Lower leg skin (tissue), 4 donors: ENCODE measurements at regions not wholly inside any gene's neighbourhood (a gene's known extent, or its start where the extent isn't known, plus 50 kb on each side); places are given as distances from the start of the nearest gene placed in this dataset.

ENCODE experiments used
- DNase-seq, 2 donors: peaks; one replicate each; pipeline ENCODE4 v3.0.0-alpha.2; 2019; ENCODE audit warnings: low spot score in 2 of 2
- H3K4me3 ChIP-seq: fragments of 200-600 bp; sonication (generic); 2 replicates; pipeline ENCODE4 v1.5.1; 2017; ENCODE audit warnings: mild to moderate bottlenecking, low read depth; ENCODE audit not compliant: poor library complexity, severe bottlenecking
- POLR2A ChIP-seq, 2 donors: fragments of 450-650 bp; IDR thresholded peaks; one replicate each; pipeline ENCODE4 v1.6.1; 2016 to 2017; ENCODE audit warnings: antibody characterized with exemption in 2 of 2, mild to moderate bottlenecking in 1 of 2, moderate library complexity in 1 of 2
- WGBS, 2 donors: methylation state at CpG; one replicate each; pipeline ENCODE4 v1.1.5; 2018; 5-methylcytosine and 5-hydroxymethylcytosine counted together
- intact Hi-C: fragments of 100-400 bp; cut with DNase I; formaldehyde crosslinking; loops from one replicate; pipeline ENCODE4 v1.15.0; 2023; ENCODE audit warnings: low total_unique reads
- TF ChIP-seq, protein P1 (sequence below), 3 donors: fragments of 450-650 bp; IDR thresholded peaks; one replicate each; pipeline ENCODE4 v1.5.1; 2016; ENCODE audit warnings: antibody characterized with exemption in 3 of 3, mild to moderate bottlenecking in 3 of 3, moderate library complexity in 2 of 3

DNA sequence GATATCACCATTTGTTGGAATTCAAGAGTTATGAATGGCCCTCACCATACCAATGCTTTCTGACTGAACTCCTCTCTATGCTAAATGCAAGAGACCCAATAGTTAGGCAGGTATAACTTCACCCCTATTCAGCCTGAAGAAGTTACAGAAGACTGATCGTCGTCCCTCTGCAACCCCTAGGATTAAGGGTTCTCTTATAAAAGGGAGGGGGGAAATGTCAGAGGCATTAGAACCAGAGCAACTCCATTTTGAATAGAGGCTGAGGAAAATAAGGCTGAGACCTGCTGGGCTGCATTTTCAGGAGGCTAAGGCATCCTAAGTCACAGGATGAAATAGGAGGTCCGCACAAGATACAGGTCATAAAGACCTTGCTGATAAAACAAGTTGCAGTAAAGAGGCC lies 494.3 kb downstream of the SPRY1 start:
- no peak overlapping the region for H3K4me3 ChIP-seq
- TF ChIP-seq, protein P1, sequence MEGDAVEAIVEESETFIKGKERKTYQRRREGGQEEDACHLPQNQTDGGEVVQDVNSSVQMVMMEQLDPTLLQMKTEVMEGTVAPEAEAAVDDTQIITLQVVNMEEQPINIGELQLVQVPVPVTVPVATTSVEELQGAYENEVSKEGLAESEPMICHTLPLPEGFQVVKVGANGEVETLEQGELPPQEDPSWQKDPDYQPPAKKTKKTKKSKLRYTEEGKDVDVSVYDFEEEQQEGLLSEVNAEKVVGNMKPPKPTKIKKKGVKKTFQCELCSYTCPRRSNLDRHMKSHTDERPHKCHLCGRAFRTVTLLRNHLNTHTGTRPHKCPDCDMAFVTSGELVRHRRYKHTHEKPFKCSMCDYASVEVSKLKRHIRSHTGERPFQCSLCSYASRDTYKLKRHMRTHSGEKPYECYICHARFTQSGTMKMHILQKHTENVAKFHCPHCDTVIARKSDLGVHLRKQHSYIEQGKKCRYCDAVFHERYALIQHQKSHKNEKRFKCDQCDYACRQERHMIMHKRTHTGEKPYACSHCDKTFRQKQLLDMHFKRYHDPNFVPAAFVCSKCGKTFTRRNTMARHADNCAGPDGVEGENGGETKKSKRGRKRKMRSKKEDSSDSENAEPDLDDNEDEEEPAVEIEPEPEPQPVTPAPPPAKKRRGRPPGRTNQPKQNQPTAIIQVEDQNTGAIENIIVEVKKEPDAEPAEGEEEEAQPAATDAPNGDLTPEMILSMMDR (IDR thresholded peaks at IDR 0.05): no peak
- TF ChIP-seq POLR2A (IDR thresholded peaks at IDR 0.05): no peak
- intact Hi-C loops: no loop called here
- WGBS, 2 donors: 95 to 99% methylated on average over 3 of the region's 3 CpGs
- DNase-seq: no peak

DNA sequence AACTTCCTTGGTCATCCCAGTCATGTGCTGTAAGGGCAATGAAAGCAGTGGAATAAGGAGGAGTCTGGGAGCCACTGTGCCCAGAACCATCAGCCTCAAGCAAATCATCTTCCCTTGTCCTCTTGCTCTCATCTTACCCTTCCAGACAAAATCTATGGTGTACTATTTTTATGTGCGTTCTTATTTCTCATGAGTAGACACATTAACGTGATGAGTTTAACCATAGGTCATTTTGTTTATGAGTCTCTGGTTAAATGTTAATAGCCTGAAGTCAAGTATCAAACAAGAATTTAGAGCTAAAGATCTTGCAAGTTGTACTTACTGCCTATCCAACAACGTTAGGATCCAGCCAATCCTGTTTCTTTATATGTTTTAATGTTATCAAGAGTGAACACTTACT lies 495.3 kb downstream of the SPRY1 start:
- no peak for TF ChIP-seq POLR2A (IDR thresholded peaks at IDR 0.05)
- TF ChIP-seq, protein P1 (IDR thresholded peaks at IDR 0.05): no peak
- 61 to 66% methylated on average over 3 of the region's 3 CpGs for WGBS, 2 donors
- DNase-seq: no peak
- intact Hi-C loops: no loop called here
- H3K4me3 ChIP-seq: no peak overlapping the region

DNA sequence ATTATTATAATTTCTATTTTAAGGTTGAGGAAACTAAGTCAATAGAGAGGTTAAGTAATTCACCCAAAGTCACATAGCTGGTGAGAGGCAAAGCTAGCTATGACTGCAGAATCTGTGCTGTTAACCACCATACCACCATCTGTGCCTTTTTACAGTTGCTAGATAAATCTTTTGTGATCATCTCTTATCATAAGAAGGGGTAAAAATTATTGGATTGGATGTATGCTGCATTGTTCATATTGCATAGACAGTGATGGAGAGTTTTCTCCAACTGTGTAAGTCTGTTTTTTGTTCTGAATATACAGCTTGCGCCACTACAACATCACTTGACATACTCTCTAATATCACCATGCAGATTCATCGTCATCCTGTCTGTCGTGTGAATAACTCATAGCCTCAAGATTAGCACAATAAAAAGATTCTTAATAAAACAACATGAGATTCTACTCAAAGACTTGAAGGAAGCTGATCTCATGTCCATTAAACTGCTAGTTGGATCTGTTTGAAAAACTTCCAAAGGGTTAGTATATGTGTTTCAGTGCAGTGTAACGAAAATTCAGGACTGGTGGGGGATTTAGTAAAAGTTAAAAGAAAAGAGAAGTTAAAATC lies 495.9 kb downstream of the SPRY1 start:
- no peak for DNase-seq
- WGBS, 2 donors: 62 to 67% methylated on average over 4 of the region's 4 CpGs

GRCh38 chr4:123893011-123893981 lies 496.7 kb downstream of the SPRY1 start:
- TF ChIP-seq POLR2A (IDR thresholded peaks at IDR 0.05): no peak
- TF ChIP-seq, protein P1 (IDR thresholded peaks at IDR 0.05): no peak
- 25 to 29% methylated on average over 9 of the region's 9 CpGs for WGBS, 2 donors
- intact Hi-C loops: no loop called here
- H3K4me3 ChIP-seq: no peak overlapping the region
- DNase-seq: no peak

More for the DNA sequence above, 495.9 kb downstream of the SPRY1 start:
- H3K4me3 ChIP-seq: no peak overlapping the region
- intact Hi-C loops: no loop called here
- TF ChIP-seq POLR2A (IDR thresholded peaks at IDR 0.05): no peak
- TF ChIP-seq, protein P1 (IDR thresholded peaks at IDR 0.05): no peak

DNA sequence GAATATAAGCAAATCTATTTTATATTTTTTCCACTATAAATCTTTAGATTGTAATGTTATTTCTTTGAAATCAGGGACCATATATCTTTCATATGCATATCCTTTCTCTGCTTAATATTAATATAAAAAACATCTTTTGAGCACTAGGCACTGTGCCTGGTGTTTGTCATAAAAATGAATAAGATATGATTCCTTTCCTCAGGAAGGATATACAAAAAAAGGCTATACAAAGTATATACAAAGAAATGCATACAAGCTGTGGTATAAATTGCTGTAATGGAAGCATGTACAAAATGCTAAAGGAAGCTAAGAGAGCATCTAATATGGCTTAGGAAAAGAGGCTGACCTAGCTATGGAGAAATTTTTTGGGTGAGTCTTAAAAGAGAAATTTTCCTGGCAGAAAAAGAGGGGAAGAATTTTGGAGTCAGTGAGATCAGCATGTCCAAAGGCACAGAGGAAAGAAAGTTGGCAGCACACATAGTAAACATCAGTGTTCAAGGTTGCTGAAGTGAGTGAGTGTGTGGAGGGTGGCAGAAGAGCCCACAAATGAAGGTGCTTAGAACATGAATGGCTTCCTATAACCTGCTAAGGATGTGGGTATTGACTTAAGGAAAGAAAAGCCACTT lies 500.0 kb downstream of the SPRY1 start:
- TF ChIP-seq, protein P1 (IDR thresholded peaks at IDR 0.05): no peak
- TF ChIP-seq POLR2A (IDR thresholded peaks at IDR 0.05): no peak
- intact Hi-C loops: no loop called here
- no peak for DNase-seq
- H3K4me3 ChIP-seq: no peak overlapping the region
